ENCODE measurements at regions not wholly inside any gene's neighbourhood (a gene's known extent, or its start where the extent isn't known, plus 50 kb on each side); places are given as distances from the start of the nearest gene placed in this dataset.

DNA sequence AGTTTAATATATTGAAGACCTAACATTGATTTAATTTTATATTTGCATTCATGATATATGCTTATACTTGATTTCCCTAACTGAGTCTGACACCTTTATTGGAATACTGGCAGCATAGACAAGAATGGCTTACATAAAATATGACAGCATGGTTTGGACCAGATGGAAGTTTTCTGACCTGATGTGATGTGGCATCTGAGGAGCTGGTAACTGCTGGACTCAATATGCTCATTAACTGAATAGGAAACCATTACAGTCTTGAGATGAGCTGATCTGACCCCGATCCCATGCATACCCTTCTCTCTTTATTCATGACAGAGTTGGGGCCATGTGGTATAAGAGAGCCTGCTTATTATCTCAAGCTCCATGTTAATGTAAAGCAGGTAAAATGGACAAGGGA lies 604.8 kb upstream of the SEL1L start:
- no peak for DNase-seq (ENCODE audit: low read depth)

DNA sequence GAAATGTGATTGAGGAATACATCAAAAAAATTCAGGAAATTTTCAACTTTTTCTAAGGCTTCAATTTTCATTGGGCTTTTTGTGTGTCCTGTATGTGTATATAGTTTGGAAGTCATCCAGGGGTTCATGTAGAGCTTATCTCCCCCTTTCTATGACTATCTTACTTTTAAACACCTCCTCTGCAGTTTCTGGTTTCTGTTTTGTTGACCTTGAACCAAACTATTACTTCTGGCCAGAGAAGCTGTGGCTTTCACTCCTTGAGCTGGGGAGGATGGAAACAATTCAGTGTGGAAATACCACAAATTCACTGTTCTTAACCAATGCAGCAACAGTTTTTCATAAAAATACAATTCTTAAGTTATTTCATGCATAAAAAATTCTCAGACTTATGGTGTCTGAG lies 613.2 kb upstream of the SEL1L start:
- DNase-seq (ENCODE audit: low read depth): no peak

DNA sequence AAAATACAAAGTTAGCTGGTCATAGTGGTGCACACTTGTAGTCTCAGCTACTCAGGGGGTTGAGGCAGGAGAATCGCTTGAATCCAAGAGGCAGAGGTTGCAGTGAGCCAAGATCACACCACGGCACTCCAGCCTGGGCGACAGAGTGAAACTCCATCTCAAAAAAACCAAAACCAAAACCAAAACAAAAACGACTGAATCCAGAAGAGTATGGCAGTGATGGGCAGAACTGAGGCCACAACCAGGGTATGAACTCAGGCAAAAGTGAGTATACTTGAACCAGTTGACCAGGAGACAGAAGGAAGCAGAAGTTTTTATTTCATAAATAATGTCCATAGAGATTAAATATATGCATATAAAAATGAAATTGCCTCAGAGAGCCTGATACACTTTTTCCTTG lies 620.0 kb upstream of the SEL1L start:
- no peak for DNase-seq (ENCODE audit: low read depth)

DNA sequence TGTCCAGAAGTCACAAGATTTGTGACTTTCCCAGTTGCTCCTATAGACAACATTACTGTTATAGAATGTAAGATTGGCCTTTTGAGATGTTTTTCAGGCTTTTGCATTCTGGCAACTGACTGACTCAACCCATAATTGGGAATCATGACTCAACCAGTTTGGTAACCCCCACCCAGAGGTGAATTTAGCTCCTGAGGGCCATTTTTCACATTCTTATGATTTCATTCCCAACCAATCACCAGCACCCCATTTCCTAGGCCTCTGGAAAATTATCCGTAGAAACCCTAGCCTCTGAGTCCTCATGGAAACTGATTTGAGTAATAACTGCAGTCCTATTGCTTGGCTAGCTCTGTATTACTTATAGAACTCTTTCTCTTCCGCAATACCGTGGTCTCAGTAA lies 626.0 kb upstream of the SEL1L start:
- no peak for DNase-seq (ENCODE audit: low read depth)

DNA sequence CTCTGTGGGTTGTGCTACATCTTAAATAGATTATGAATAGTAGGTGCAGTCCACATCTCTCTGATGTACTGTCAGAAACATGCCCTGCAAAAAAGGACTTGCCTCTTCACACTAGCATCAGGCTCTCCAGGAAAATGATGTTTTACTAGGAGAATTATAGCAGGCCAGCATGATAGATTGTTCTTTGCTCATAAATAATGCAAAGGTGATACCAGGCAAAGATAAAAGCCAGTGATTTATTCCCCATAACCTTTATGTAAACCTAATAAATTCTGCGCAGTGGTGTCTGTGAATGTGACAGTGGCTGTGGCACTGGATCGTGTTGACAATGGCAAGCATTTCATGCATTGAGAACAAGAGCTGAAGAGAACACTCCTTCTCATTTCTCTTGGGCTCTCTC lies 646.5 kb upstream of the SEL1L start:
- no peak for DNase-seq (ENCODE audit: low read depth)

DNA sequence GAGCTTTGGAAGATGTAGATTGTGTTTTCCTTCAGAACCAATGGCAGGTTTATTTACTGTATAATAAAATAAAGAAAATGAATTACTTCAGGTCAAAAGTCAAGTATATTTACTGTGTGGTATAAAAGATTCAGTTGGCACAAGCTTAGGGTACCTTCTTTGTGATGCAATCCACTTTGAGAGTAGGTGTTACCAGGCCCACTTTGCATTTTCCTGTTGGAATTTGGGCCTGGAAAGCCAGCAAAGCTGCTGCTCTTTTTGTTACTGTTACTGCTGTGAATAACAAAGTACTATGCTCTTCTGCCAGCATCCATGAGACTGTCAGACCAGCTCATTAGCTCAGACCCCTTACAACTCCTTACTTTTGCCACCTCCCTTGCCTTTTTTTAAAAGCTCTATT lies 649.0 kb upstream of the SEL1L start:
- no peak for DNase-seq (ENCODE audit: low read depth)

DNA sequence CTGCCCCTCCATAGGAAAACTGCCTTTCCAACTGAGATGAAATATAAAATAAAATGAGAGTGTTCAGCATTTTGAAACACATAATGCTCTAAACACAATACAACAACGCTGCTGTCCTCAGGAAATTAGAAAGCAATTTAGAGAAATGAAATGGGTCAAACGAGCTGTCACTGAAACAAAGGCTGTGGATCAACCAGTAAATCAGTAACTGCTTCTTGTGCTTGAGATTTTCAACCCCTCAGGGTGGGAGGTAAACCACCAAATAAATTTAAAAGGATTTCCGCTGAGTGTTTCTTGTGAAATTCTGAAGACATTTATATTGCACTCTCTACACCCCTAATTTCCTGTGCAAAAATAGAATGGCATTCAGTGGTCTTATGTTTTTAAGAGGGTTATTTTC lies 657.1 kb upstream of the SEL1L start:
- DNase-seq (ENCODE audit: low read depth): no peak

DNA sequence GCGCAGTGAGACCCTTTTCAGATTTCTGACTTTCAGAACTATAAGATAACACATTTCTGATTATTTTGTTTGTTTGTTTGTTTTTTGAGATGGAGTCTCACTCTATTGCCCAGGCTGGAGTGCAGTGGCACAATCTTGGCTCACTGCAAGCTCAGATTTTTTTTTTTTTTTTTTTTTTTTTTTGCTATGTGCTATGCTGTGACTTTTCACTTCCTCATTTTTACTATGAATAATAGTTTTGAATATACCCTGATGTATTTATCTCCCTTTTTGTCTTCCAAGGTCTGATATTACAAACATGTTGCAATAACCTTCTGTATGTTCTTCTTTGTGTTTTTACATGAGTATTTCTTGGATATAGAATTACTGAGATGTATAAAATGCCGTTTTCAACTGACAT lies 658.7 kb upstream of the SEL1L start:
- DNase-seq (ENCODE audit: low read depth): no peak

DNA sequence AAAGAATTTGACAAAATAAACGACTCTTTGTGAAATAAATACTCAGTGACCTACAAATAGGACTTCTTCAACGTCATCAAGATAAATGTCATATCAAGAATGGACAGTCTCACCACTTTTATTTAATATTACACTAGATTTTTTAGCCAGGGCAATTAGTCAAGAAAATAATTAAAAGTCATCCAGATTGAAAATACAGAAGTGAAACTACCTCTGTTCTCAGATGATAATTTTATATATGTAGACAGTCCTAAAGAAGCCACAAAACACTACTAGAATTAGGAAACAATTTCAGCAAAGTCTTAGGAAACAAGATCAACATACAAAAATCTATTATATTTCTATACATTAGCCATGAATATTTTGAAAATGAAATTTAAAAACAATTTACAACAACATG lies 689.6 kb upstream of the SEL1L start:
- DNase-seq (ENCODE audit: low read depth): no peak

DNA sequence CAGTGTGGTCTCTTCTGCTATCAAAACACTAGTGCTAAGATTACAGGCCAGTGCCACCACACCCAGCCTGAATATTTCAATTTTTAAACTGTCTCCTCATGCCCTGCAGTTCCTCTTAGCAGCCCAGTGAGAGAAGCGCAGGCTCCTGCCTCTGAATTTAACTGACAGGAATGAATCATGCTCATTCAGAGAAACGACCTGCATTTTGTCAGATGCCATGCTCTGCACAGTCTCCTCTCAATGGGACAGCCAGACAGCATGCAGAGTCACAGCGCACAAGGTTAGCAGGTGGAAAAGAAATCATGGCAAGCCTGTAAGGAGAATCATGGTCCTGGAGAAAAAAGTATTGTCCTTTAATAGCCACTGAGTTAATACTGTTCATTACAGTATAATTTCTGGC lies 691.0 kb upstream of the SEL1L start:
- no peak for DNase-seq (ENCODE audit: low read depth)

DNA sequence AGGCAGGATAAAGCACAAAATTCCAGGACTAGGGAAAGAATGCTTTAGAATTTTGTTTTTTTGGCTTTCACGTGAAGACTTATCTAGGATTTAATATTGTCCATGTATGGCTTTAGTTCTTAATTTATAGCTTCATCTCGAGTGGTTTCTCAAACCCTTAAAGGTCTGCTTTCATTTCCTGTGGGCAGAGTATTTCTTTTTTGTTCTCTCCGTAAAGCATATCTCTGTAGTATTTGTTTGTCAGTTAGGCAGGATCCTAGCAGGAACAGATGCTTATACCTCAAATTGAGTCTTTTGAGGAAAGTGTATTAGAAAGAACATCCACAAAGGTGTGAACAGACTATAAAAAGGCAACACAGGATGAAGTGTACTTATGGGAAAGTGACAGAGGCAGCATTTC lies 697.1 kb upstream of the SEL1L start:
- DNase-seq (ENCODE audit: low read depth): no peak

DNA sequence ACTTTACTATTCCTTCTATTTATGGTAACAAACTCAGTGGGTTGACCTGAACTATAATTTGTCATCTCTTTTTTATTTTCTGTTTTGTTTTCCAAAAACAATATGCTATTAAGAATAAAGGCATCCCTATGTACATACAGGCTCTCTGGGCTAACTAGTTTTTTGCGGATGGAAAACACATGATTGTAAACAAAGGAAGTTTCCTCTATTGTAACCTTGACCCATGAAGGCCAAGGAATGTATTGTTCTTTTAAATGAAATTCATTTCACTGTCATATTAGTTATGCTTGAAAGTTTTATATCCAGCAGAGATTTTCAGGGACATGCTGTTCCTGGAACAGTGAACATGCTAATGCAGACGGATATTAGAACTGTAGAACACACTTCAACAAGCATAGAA lies 705.0 kb upstream of the SEL1L start:
- DNase-seq (ENCODE audit: low read depth): no peak

DNA sequence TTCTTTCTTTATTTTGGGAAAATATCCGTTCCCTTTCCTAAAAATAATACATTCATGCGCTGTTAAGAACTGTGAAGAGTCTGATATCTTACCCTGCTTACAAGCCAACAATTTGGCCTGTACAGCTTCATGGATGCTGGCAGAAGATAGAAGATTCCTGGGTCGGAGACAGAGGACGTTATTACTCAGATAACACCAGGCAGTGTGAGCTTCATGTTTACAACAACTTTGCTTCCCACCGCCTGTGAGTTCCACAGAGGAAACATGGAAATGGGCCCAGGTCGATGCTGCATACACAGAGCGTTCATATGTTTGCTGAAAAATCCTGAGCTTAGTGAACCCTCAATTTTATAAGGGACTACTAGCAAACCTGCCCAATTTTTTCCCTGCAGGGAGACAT lies 705.6 kb upstream of the SEL1L start:
- DNase-seq (ENCODE audit: low read depth): no peak

DNA sequence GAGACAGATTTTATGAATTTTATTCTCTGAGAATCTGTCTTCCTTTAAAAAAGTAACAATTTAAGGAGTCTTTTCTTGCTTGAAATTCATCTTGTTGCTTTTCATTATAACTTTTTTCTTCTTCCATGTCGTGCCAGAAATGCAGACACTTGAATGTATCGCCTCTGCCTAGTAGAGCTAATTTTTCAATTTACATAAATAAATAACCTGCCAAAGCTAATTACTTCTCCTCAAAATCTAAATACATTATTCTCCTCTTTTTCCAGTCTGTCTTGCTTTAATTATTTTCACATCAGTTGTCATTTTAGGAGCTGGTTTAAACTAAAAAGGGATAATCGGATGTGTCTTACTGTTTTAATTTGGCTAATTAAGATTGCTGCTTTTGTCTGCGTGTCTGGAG lies 711.1 kb upstream of the SEL1L start:
- no peak for DNase-seq (ENCODE audit: low read depth)

DNA sequence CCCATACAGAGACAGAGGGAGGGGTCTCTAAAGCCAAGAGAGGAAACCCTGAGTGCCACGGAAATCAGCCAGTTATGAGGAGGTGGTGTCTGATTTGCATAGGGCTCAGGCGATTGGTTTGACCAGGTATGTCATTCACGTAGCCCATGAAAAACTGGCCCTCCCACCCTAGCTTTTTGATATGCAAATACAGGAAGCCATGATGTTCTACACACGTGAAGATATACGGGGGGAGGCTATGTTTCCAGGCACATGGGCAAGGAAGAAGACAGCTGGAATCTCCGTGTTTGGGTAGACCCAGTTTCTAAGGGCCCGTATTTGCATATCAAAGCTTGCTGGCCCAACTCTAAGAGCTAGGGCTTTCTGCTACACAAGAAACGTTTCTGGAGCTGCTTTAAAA lies 717.8 kb upstream of the SEL1L start:
- DNase-seq (ENCODE audit: low read depth): no peak

DNA sequence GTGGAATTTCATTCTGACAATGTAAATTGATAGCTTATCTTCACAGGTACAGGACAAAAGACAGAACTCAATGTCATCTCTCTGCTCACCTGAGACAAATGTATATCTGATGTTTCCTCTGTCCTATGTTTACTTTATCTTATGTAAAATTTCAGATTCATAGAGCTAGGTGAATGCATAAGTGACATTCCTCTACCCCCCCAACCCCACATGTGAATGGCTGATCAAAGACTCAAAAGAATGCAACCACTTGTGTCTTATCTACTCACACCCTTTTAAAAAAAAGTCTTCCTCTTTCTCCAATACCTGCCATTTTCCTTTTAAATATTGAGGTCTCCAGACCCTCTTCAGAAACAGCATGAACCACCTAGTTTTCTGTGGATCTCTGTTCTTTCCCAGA lies 736.6 kb upstream of the SEL1L start:
- DNase-seq (ENCODE audit: low read depth): no peak

DNA sequence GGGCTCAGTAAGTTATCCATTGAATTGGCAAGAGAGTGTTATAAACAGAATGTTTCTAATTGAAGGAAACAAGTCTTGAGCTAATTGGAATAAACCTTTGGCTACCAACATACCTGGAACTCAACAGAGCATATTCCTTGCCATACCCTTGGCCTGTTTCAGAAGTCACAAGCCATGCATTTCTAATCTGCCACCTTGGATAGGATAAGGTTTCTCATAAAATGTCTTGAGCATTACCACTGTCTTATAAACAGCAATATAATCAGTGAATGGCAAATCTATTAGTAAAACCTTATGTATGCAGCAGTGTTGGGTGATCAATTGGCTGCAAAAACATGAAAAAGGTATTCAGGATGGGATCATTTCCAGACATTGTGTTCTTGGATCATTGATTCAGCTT lies 765.2 kb upstream of the SEL1L start:
- DNase-seq (ENCODE audit: low read depth): no peak

DNA sequence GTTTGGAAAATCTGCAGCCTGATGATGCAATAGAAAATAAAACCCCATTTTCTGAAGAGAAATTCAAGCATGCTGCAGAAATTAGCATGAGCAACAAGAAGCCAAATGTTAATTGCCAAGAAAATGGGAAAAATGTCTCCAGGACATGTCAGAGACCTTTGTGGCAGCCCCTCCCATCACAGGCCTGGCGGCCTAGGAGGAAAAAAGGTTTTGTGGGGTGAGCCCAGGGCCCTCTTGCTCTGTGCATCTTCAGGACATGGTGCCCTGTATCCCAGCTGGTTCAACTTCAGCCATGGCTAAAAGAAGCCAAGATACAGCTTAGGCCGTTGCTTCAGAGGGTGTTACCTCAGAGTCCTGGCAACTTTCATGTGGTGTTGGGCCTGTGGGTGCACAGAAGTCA lies 775.5 kb upstream of the SEL1L start:
- no peak for DNase-seq (ENCODE audit: low read depth)

DNA sequence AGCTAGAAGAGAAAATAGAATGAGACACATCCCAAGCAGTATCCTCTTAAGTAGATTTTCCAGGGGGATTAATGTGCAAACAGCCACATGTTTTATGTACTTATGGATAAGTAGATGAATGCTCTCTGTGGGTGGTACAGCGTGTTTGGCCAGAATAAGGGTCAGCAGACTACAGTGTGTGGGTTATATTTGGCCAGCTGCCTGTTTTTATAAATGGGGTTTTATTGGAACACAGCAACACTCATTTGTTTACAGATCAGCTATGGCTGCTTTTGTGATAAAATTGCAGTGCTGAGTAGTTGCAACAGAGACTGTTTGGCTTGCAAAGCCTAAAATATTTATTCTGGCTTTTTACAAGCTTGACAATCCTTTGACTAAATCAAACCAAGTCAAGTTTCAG lies 780.2 kb upstream of the SEL1L start:
- DNase-seq (ENCODE audit: low read depth): no peak

DNA sequence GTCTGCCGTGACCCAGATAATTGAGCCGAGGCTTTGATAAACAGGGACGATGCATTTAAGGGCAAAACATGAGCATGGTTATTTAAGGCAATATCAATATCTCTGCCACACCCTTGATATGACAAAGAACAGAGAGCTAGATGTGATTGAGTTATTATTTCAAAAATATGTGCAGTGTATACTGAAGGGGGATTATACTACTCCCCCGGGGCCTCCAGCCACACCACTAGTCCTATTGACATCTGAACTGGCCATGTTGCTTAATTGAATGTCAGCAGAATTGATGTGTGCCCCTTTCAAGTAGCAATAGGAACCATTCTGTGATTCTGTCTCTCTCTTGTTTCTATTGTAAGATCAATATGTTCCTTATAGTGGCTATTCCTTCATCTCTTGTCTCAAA lies 794.8 kb upstream of the SEL1L start:
- DNase-seq (ENCODE audit: low read depth): no peak

DNA sequence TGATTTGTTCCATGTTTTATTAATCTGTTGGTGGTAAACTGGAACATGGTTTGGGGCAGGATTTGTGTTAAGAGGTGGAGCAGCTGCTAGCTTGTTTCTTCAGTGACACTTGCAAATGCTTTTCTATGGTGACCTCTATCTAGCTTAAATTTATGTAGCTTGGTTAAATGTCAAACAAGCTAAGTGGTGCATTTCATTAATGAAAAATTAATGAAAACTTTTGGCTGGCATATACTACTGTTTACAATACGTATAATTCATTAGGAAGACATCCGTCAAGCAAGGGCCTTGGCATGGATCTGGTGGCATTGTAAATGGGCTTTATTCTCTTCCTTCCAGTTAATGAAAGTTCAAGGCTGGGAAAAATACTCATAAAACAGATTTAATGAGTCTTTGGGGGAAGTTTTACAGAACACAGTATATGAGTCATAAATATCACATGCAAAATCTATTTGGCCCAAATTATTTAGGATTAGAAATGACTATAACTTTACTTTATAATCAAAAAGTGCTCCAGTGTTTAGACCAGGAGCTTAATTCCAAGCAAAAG lies 807.7 kb upstream of the SEL1L start:
- no peak for DNase-seq (ENCODE audit: low read depth)

DNA sequence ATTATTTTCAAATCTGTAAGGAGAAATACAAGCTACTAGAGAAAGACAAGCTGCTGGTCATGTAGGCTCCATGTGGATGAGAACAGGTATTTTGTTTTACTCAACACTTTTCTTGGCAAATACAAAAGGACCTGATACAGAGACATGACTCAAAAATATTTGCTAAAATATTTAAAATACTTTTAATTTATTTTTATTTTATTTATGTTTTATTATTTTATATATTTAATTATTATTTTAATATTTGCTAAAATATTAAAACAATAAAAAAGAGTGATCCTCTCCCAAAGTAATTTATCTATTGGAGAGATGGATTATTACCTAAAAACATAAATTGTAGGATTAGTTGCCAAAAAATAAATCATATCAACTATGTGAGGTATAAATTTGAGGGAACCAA lies 808.9 kb upstream of the SEL1L start:
- no peak for DNase-seq (ENCODE audit: low read depth)

DNA sequence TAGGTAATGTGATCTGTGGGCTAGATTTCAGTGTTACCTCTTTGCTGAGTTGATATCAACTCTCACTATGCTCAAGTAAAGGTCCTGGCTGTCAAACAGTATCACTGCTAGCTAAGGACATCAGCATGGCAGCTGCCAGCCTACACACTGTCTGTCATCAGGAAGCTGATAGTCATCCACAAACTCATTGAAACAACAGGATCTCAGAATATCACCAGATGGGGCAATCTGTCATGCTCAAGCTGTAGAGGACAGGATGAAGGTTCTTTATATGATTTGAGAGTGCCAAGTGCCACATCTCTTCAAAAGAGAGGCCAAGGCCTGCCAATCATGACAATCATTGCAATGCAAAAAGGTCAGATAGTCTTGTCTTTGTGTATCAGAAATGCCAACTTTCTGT lies 811.5 kb upstream of the SEL1L start:
- DNase-seq (ENCODE audit: low read depth): no peak

DNA sequence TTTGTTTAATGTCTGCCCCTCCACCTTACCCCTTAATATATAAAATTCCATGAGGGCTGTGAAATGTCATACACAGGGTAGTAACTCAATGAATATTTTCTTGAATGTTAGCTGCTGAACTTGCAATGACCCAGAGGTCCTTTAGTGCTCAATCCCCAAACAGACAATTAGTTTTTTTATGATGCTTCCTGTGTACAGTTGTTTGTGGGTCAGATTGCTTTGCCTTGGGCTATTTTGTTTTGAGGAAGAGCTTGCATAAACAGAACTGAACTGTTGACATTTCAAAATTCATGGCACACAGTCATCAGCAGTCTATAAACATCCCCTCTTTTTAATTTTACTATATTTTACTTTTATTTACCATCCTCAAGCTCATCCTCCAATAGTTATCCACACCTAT lies 820.5 kb upstream of the SEL1L start:
- no peak for DNase-seq (ENCODE audit: low read depth)

DNA sequence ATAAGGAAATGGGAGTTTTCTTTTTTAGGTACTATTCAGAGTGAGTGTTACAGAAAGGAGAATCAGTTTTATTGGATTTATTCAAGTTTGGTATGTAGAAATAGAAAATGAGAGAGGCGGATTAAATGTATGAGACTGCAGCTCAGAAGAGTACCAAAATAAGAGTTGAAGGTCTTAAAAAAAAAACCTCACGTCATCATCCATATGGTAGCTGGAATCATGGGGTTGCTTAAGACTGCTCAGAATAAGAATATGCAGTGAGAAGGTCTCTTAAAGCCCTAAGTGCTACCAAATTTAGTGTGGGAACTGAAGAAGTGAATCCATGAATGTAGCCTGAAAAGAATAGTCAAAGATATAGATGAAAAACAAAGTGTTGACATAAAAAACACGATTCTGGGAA lies 825.5 kb upstream of the SEL1L start:
- no peak for DNase-seq (ENCODE audit: low read depth)
